HepG2 (cell line): ENCODE measurements at regions not wholly inside any gene's neighbourhood (a gene's known extent, or its start where the extent isn't known, plus 50 kb on each side); places are given as distances from the start of the nearest gene placed in this dataset.

Experiments
- ATAC-seq: fragments of 200-7000 bp; cut with Tn5 transposase; 3 replicates; pipeline ENCODE4 v1.9.1; 2020; ENCODE audit warnings: mild to moderate bottlenecking, moderate library complexity
- BruUV-seq: library from RNA; stranded (reverse); fragments of 400-500 nt; replicated peaks from 2 replicates; lab custom pipeline; 2021; lab: Mats Ljungman, UMichigan
- CTCF ChIA-PET: fragments of 300-600 bp; formaldehyde crosslinking; extraction: SDS; loops from one replicate; lab custom pipeline; 2021; ENCODE audit warnings: low total read pairs, inconsistent platforms, low intra/inter-chr PET ratio; lab: Yijun Ruan, JAX
- POLR2A ChIA-PET: fragments of 350-600 bp; sonication (Branson Sonifier 250); formaldehyde crosslinking; loops from one replicate; lab custom pipeline; 2020; ENCODE audit warnings: antibody characterized with exemption, inconsistent platforms; lab: Yijun Ruan, JAX
- DNase-seq: peaks from one replicate; pipeline ENCODE4 v3.0.0-alpha.2; 2015; ENCODE audit warnings: low spot score
- FAIRE-seq: peaks from 3 replicates; lab custom pipeline; 2011; peaks lifted over from hg19 to GRCh38; lab: Jason Lieb, UNC
- H2AFZ ChIP-seq: one replicate; pipeline ENCODE4 v1.6.1; 2011; ENCODE audit warnings: low read length, inconsistent platforms
- H3K27ac ChIP-seq: fragments of 300-600 bp; 3 replicates; pipeline ENCODE4 v1.8.0; 2011; ENCODE audit warnings: mixed run types, mild to moderate bottlenecking, mixed read lengths, low read length, inconsistent platforms; ENCODE audit not compliant: insufficient read depth; ENCODE audit errors: extremely low read length
- H3K27me3 ChIP-seq, 2 experiments: fragments of 200-600 bp in 1 of 2; 2 replicates in 1 of 2; 3 replicates in 1 of 2; pipeline versions ENCODE4 v1.6.0 to v1.8.0; 2011; ENCODE audit warnings: low read length in 2 of 2, mild to moderate bottlenecking in 2 of 2, moderate library complexity in 2 of 2, inconsistent platforms in 1 of 2; ENCODE audit not compliant: insufficient read depth in 2 of 2, control insufficient read depth in 1 of 2
- H3K36me3 ChIP-seq, 2 experiments: fragments of 200-600 bp in 1 of 2; replicated peaks in 1 of 2; 2 replicates in 1 of 2; 3 replicates in 1 of 2; pipeline versions ENCODE4 v1.5.1 to v1.8.0; 2011; ENCODE audit warnings: low read length in 2 of 2, inconsistent platforms in 1 of 2; ENCODE audit not compliant: insufficient read depth in 2 of 2, control insufficient read depth in 1 of 2
- H3K4me1 ChIP-seq: 2 replicates; pipeline ENCODE4 v1.5.1; 2012; ENCODE audit warnings: low read length, inconsistent platforms; ENCODE audit not compliant: insufficient read depth
- H3K4me2 ChIP-seq: 2 replicates; pipeline ENCODE4 v1.6.0; 2011; ENCODE audit warnings: low read depth, low read length, inconsistent platforms
- H3K4me3 ChIP-seq, 3 experiments: fragments of 200-600 bp in 1 of 3; sonication (generic), shearing (Covaris generic) in 1 of 3; replicated peaks in 1 of 3; 2 replicates each; pipeline ENCODE4 v1.5.1; 2011 to 2016; ENCODE audit warnings: low read length in 3 of 3, inconsistent platforms in 2 of 3, low read depth in 2 of 3, mild to moderate bottlenecking in 2 of 3, control low read depth in 1 of 3, mixed read lengths in 1 of 3; ENCODE audit not compliant: insufficient read depth in 1 of 3
- H3K79me2 ChIP-seq: one replicate; pipeline ENCODE4 v1.6.1; 2011; ENCODE audit warnings: low read length, inconsistent platforms; ENCODE audit not compliant: insufficient read depth
- H3K9ac ChIP-seq: 2 replicates; pipeline ENCODE4 v1.6.0; 2011; ENCODE audit warnings: mild to moderate bottlenecking, low read depth, low read length, inconsistent platforms; ENCODE audit not compliant: insufficient read depth
- H3K9me3 ChIP-seq: 2 replicates; pipeline ENCODE4 v1.5.1; 2012; ENCODE audit warnings: mild to moderate bottlenecking, low read length
- H4K20me1 ChIP-seq: 2 replicates; pipeline ENCODE4 v1.6.0; 2011; ENCODE audit warnings: inconsistent platforms, mild to moderate bottlenecking, low read length, moderate library complexity; ENCODE audit not compliant: insufficient read depth
- GLI4 ChIP-seq: sonication (generic); formaldehyde crosslinking; IDR thresholded peaks from 2 replicates; pipeline ENCODE4 v1.5.1; 2020; ENCODE audit warnings: missing genetic modification reagents, mild to moderate bottlenecking, moderate library complexity, borderline replicate concordance
- HNF4G ChIP-seq, 2 experiments: sonication (generic) in 1 of 2; formaldehyde crosslinking in 1 of 2; IDR thresholded peaks; 2 replicates each; pipeline versions ENCODE4 v1.4.0 to v1.6.1; 2011 to 2020; ENCODE audit warnings: borderline replicate concordance in 2 of 2, low read depth in 2 of 2, mild to moderate bottlenecking in 2 of 2, low read length in 1 of 2, missing genetic modification reagents in 1 of 2, moderate library complexity in 1 of 2
- NCOA2 ChIP-seq: sonication (generic); formaldehyde crosslinking; IDR thresholded peaks from 2 replicates; pipeline ENCODE4 v1.8.0; 2022; ENCODE audit warnings: inconsistent platforms
- NFE2L1 ChIP-seq: sonication (generic); formaldehyde crosslinking; IDR thresholded peaks from 2 replicates; pipeline ENCODE4 v1.4.0; 2020; ENCODE audit warnings: missing genetic modification reagents, mild to moderate bottlenecking, borderline replicate concordance
- PRMT3 ChIP-seq: sonication (generic); formaldehyde crosslinking; IDR thresholded peaks from 2 replicates; pipeline ENCODE4 v1.8.1; 2022; ENCODE audit warnings: low read depth, mild to moderate bottlenecking, moderate library complexity, missing genetic modification reagents, borderline replicate concordance
- RBAK ChIP-seq: sonication (generic); formaldehyde crosslinking; IDR thresholded peaks from 2 replicates; pipeline ENCODE4 v1.5.1; 2020; ENCODE audit warnings: mild to moderate bottlenecking, missing genetic modification reagents
- REPIN1 ChIP-seq: sonication (generic); formaldehyde crosslinking; IDR thresholded peaks from 2 replicates; pipeline ENCODE4 v1.8.0; 2022; ENCODE audit warnings: missing genetic modification reagents, low read depth, mild to moderate bottlenecking, borderline replicate concordance
- SAFB2 ChIP-seq: sonication (generic); formaldehyde crosslinking; IDR thresholded peaks from 2 replicates; pipeline ENCODE4 v1.5.1; 2020; ENCODE audit warnings: missing genetic modification reagents, low read depth, mild to moderate bottlenecking, borderline replicate concordance
- SMC3 ChIP-seq: IDR thresholded peaks from 2 replicates; pipeline ENCODE4 v1.6.1; 2011; ENCODE audit warnings: low read length, improper control_type of control experiment
- SNAPC2 ChIP-seq: sonication (generic); formaldehyde crosslinking; IDR thresholded peaks from 2 replicates; pipeline ENCODE4 v1.8.1; 2022; ENCODE audit warnings: mild to moderate bottlenecking, missing genetic modification reagents
- ZMAT3 ChIP-seq: sonication (generic); formaldehyde crosslinking; conservative IDR thresholded peaks from 2 replicates; pipeline ENCODE4 v1.7.0; 2021; ENCODE audit warnings: missing genetic modification reagents
- ZNF24 ChIP-seq: fragments of 450-650 bp; IDR thresholded peaks from 2 replicates; pipeline ENCODE4 v1.6.1; 2017; ENCODE audit warnings: antibody characterized with exemption, mild to moderate bottlenecking
- ZNF282 ChIP-seq: fragments of 450-650 bp; IDR thresholded peaks from 2 replicates; pipeline ENCODE4 v1.6.1; 2018; ENCODE audit not compliant: partially characterized antibody
- ZNF549 ChIP-seq: sonication (generic); formaldehyde crosslinking; IDR thresholded peaks from 2 replicates; pipeline ENCODE4 v1.5.0; 2020; ENCODE audit warnings: missing genetic modification reagents
- ZNF556 ChIP-seq: sonication (generic); formaldehyde crosslinking; IDR thresholded peaks from 2 replicates; pipeline ENCODE4 v1.4.0; 2020; ENCODE audit warnings: mild to moderate bottlenecking, missing genetic modification reagents, borderline replicate concordance
- ZNF558 ChIP-seq: sonication (generic); formaldehyde crosslinking; IDR thresholded peaks from 2 replicates; pipeline ENCODE4 v1.9.0; 2022; ENCODE audit warnings: mild to moderate bottlenecking, missing genetic modification reagents, borderline replicate concordance
- ZNF577 ChIP-seq: sonication (generic); formaldehyde crosslinking; IDR thresholded peaks from 2 replicates; pipeline ENCODE4 v1.4.0; 2020; ENCODE audit warnings: mild to moderate bottlenecking, low read depth, missing genetic modification reagents, borderline replicate concordance
- ZNF772 ChIP-seq: sonication (generic); formaldehyde crosslinking; IDR thresholded peaks from 2 replicates; pipeline ENCODE4 v1.5.0; 2020; ENCODE audit warnings: mild to moderate bottlenecking, missing genetic modification reagents
- WGBS: methylation state at CpG from one replicate; pipeline ENCODE4 v1.1.6; 2017; ENCODE audit warnings: low lambda C conversion rate; 5-methylcytosine and 5-hydroxymethylcytosine counted together
- in situ Hi-C: cut with HindIII; loops from 2 replicates; pipeline ENCODE4 v1.10.0; 2017; ENCODE audit warnings: low pct_unique_long_range_greater_than_20kb; ENCODE audit not compliant: extremely low pct_ligation_motif_present
- intact Hi-C: fragments of 100-400 bp; cut with micrococcal nuclease; formaldehyde crosslinking; loops from one replicate; pipeline ENCODE4 v1.10.0; 2022; ENCODE audit not compliant: unreplicated experiment
- TF ChIP-seq, protein P1 (sequence below): fragments of 450-650 bp; IDR thresholded peaks from 2 replicates; pipeline ENCODE4 v1.6.1; 2017; ENCODE audit warnings: mild to moderate bottlenecking

DNA sequence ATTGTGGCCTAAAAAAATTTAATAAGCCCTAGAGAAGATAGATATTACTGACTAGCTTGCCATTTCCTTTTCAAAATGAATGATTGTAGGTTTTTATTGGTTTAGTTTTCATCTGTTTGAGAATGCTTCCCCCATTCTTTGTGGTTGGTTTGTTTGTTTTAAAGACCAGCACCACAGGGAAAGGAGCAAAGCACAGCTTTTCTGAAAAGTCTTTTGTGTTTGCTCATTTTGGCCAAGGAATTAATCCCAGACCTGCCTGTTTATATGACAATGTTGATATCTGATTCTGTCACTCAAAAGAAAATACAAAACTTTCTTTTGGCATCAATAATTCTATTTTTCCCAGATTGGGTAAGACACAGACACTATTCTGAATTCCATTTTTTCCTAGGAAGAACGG is 312.5 kb upstream of the FLRT2 start:
- BruUV-seq = no TSS peak
- Histone ChIP-seq H3K27me3 (no peaks in the 10 kb centered on the region), H3K9ac (no peak overlapping the region), H3K4me1 (no peaks in the 10 kb centered on the region), H3K36me3 (no peaks in the 10 kb centered on the region), H3K4me2 (no peak overlapping the region), H2AFZ (no peak overlapping the region), H3K4me3 (no peak overlapping the region), H3K79me2 (no peaks in the 10 kb centered on the region), H3K27ac (no peak overlapping the region), H3K9me3 (peaks cover 56% of the 10 kb centered on the region), H4K20me1 (no peaks in the 10 kb centered on the region)
- ATAC-seq (no peak), FAIRE-seq (no peak), DNase-seq (no peak)
- POLR2A ChIA-PET = no interaction called here
- intact Hi-C loops = no loop called here
- CTCF ChIA-PET = no interaction called here
- WGBS = 56% methylated on average over 1 of the region's 1 CpG
- in situ Hi-C loops = no loop called here
- TF ChIP-seq, protein P1, sequence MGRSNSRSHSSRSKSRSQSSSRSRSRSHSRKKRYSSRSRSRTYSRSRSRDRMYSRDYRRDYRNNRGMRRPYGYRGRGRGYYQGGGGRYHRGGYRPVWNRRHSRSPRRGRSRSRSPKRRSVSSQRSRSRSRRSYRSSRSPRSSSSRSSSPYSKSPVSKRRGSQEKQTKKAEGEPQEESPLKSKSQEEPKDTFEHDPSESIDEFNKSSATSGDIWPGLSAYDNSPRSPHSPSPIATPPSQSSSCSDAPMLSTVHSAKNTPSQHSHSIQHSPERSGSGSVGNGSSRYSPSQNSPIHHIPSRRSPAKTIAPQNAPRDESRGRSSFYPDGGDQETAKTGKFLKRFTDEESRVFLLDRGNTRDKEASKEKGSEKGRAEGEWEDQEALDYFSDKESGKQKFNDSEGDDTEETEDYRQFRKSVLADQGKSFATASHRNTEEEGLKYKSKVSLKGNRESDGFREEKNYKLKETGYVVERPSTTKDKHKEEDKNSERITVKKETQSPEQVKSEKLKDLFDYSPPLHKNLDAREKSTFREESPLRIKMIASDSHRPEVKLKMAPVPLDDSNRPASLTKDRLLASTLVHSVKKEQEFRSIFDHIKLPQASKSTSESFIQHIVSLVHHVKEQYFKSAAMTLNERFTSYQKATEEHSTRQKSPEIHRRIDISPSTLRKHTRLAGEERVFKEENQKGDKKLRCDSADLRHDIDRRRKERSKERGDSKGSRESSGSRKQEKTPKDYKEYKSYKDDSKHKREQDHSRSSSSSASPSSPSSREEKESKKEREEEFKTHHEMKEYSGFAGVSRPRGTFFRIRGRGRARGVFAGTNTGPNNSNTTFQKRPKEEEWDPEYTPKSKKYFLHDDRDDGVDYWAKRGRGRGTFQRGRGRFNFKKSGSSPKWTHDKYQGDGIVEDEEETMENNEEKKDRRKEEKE = no peak
- no peak for TF ChIP-seq SMC3
- TF ChIP-seq ZNF558 = no peak
- no peak for TF ChIP-seq HNF4G (IDR thresholded peaks at IDR 0.05; ENCODE audit: borderline replicate concordance, low read depth, low read length)
- no peak for TF ChIP-seq HNF4G (CRISPR knock-in tag; IDR thresholded peaks at IDR 0.05; ENCODE audit: borderline replicate concordance, low read depth)
- no peak for TF ChIP-seq ZNF282

DNA sequence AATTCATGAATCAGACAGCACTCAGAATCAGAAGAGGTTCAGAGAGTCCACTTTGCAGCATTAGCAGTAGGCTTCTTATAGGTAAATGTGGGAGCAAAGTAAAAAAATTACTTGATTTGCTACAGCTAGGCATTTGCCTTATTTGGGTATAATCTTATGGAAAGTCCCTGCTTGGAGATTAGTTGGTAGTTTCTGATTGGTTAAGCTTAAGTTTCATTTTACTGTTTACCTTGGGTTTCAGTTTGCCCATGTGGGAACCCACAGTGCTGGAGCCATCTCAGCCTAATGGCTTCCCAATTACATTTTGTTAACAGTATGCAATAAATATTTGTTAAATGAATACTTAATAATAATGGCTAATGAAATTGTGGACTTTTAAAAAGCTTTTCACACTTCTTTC is 311.0 kb upstream of the FLRT2 start:
- no peak overlapping the region for H3K4me2 ChIP-seq
- no peak overlapping the region for H3K9ac ChIP-seq
- no peak overlapping the region for H3K4me3 ChIP-seq
- H3K36me3 ChIP-seq = no peaks in the 10 kb centered on the region
- FAIRE-seq = no peak
- no peak for DNase-seq
- ChIA-PET CTCF (no interaction called here), POLR2A (no interaction called here)
- no TSS peak for BruUV-seq
- H2AFZ ChIP-seq = no peak overlapping the region
- no peaks in the 10 kb centered on the region for H3K79me2 ChIP-seq
- no peak for ATAC-seq
- intact Hi-C loops (no loop called here), in situ Hi-C loops (no loop called here)
- H3K9me3 ChIP-seq = peaks cover 62% of the 10 kb centered on the region
- no peak overlapping the region for H3K27ac ChIP-seq
- H4K20me1 ChIP-seq = no peaks in the 10 kb centered on the region
- no peaks in the 10 kb centered on the region for H3K27me3 ChIP-seq
- no peaks in the 10 kb centered on the region for H3K4me1 ChIP-seq
- TF ChIP-seq PRMT3 (CRISPR knock-in tag) (no peak), ZNF24 (no peak), SAFB2 (CRISPR knock-in tag) (no peak), ZNF549 (CRISPR knock-in tag) (no peak), ZNF577 (CRISPR knock-in tag) (no peak), ZMAT3 (no peak), REPIN1 (no peak), NCOA2 (CRISPR knock-in tag) (no peak), RBAK (no peak), NFE2L1 (no peak), GLI4 (CRISPR knock-in tag) (no peak), SNAPC2 (CRISPR knock-in tag) (no peak), ZNF772 (CRISPR knock-in tag) (no peak), ZNF556 (CRISPR knock-in tag) (no peak)
